Transverse colon (tissue), 4 donors: ENCODE measurements at regions not wholly inside any gene's neighbourhood (a gene's known extent, or its start where the extent isn't known, plus 50 kb on each side); places are given as distances from the start of the nearest gene placed in this dataset.

ENCODE experiments used
- CTCF ChIP-seq, 5 experiments: fragments of 200-600 bp in 3 of 5; fragments of 450-650 bp in 2 of 5; sonication (generic) in 3 of 5; IDR thresholded peaks; 1 replicate in 2 of 5; 2 replicates in 3 of 5; pipeline ENCODE4 v1.5.1; 2016 to 2017; ENCODE audit warnings: antibody characterized with exemption in 5 of 5, inconsistent platforms in 3 of 5, mild to moderate bottlenecking in 2 of 5, moderate library complexity in 1 of 5
- POLR2AphosphoS5 ChIP-seq, 3 donors: sonication (generic); formaldehyde crosslinking; IDR thresholded peaks; one replicate each; pipeline ENCODE4 v1.6.1; 2016; ENCODE audit warnings: antibody characterized with exemption in 3 of 3

DNA sequence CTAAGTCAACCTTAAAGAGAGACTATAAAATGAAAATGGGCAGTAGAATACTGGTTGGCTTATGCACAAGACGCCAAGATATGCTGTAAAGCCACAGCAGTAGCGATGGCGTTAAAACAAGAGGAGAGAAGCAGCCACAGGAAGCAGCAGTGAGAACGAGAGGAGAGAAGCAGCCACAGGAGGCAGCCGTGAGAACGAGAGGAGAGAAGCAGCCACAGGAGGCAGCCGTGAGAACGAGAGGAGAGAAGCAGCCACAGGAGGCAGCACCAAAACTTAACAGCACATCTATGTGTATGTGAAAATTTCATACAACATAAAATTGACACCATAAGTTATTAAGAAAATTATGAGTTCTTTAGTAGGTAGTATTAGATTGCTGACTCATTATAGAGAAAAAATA lies 2318.6 kb upstream of the ACO1 start:
- TF ChIP-seq POLR2AphosphoS5 (IDR thresholded peaks at IDR 0.05), result no peak
- no peak for TF ChIP-seq CTCF (IDR thresholded peaks at IDR 0.05)
